H9 (cell line): ENCODE measurements at regions not wholly inside any gene's neighbourhood (a gene's known extent, or its start where the extent isn't known, plus 50 kb on each side); places are given as distances from the start of the nearest gene placed in this dataset.

Experiments
- DNase-seq: peaks from one replicate; pipeline ENCODE4 v3.0.0-alpha.2; 2017
- H2AFZ ChIP-seq: one replicate; pipeline ENCODE4 v1.6.1; 2013; ENCODE audit warnings: mild to moderate bottlenecking, low read length, control low read depth, moderate library complexity
- H2AK5ac ChIP-seq: 2 replicates; pipeline ENCODE4 v1.6.1; 2013; ENCODE audit warnings: low read length, control low read depth, mixed read lengths; ENCODE audit not compliant: insufficient read length
- H2BK120ac ChIP-seq: one replicate; pipeline ENCODE4 v1.6.1; 2013; ENCODE audit warnings: low read depth, mild to moderate bottlenecking, low read length, control low read depth, inconsistent platforms; ENCODE audit not compliant: poor library complexity, severe bottlenecking
- H2BK12ac ChIP-seq: 2 replicates; pipeline ENCODE4 v1.6.1; 2013; ENCODE audit warnings: low read length, control low read depth, mixed read lengths, low read depth; ENCODE audit not compliant: insufficient read length
- H2BK15ac ChIP-seq: 2 replicates; pipeline ENCODE4 v1.6.1; 2013; ENCODE audit warnings: low read depth, low read length, control low read depth
- H2BK20ac ChIP-seq: one replicate; pipeline ENCODE4 v1.6.1; 2013; ENCODE audit warnings: low read depth, mild to moderate bottlenecking, low read length, control low read depth, inconsistent platforms; ENCODE audit not compliant: poor library complexity, severe bottlenecking
- H2BK5ac ChIP-seq: 2 replicates; pipeline ENCODE4 v1.6.1; 2013; ENCODE audit warnings: low read length, control low read depth, mixed read lengths; ENCODE audit not compliant: insufficient read length
- H3K14ac ChIP-seq: 2 replicates; pipeline ENCODE4 v1.6.1; 2013; ENCODE audit warnings: low read length, control low read depth; ENCODE audit not compliant: insufficient read depth
- H3K18ac ChIP-seq: 2 replicates; pipeline ENCODE4 v1.6.1; 2013; ENCODE audit warnings: low read depth, mild to moderate bottlenecking, mixed read lengths, low read length, control low read depth; ENCODE audit not compliant: insufficient read length
- H3K23ac ChIP-seq: 2 replicates; pipeline ENCODE4 v1.6.1; 2013; ENCODE audit warnings: low read length, control low read depth, mixed read lengths, low read depth; ENCODE audit not compliant: insufficient read length
- H3K23me2 ChIP-seq: 2 replicates; pipeline ENCODE4 v1.6.1; 2013; ENCODE audit warnings: low read depth, mild to moderate bottlenecking, mixed read lengths, low read length, control low read depth; ENCODE audit not compliant: insufficient read length, poor library complexity, severe bottlenecking
- H3K27ac ChIP-seq: 2 replicates; pipeline ENCODE4 v1.5.1; 2013; ENCODE audit warnings: low read length, control low read depth, mixed read lengths, low read depth; ENCODE audit not compliant: insufficient read length
- H3K27me3 ChIP-seq: 2 replicates; pipeline ENCODE4 v1.6.1; 2013; ENCODE audit warnings: low read length, control low read depth, inconsistent platforms; ENCODE audit not compliant: insufficient read depth
- H3K4ac ChIP-seq: 2 replicates; pipeline ENCODE4 v1.6.1; 2013; ENCODE audit warnings: low read depth, mild to moderate bottlenecking, control low read depth, inconsistent platforms, low read length, moderate library complexity
- H3K4me1 ChIP-seq: 2 replicates; pipeline ENCODE4 v1.6.1; 2013; ENCODE audit warnings: low read length, control low read depth, inconsistent platforms; ENCODE audit not compliant: insufficient read depth
- H3K4me2 ChIP-seq: 2 replicates; pipeline ENCODE4 v1.6.1; 2013; ENCODE audit warnings: low read length, control low read depth, mixed read lengths; ENCODE audit not compliant: insufficient read length, insufficient read depth
- H3K56ac ChIP-seq: 2 replicates; pipeline ENCODE4 v1.6.1; 2013; ENCODE audit warnings: low read depth, mild to moderate bottlenecking, mixed read lengths, low read length, control low read depth; ENCODE audit not compliant: insufficient read length
- H3K79me1 ChIP-seq: 2 replicates; pipeline ENCODE4 v1.6.1; 2013; ENCODE audit warnings: low read depth, mild to moderate bottlenecking, moderate library complexity, low read length, control low read depth, inconsistent platforms; ENCODE audit not compliant: insufficient read depth, poor library complexity, severe bottlenecking
- H3K79me2 ChIP-seq: 2 replicates; pipeline ENCODE4 v1.6.1; 2013; ENCODE audit warnings: low read length, control low read depth, inconsistent platforms; ENCODE audit not compliant: insufficient read depth
- H3K9ac ChIP-seq: 2 replicates; pipeline ENCODE4 v1.6.1; 2013; ENCODE audit warnings: low read length, control low read depth, mixed read lengths; ENCODE audit not compliant: insufficient read length; ENCODE audit errors: extremely low read depth
- H3K9me3 ChIP-seq: one replicate; pipeline ENCODE4 v1.6.1; 2013; ENCODE audit warnings: low read depth, low read length, inconsistent platforms; ENCODE audit not compliant: control insufficient read depth
- H3T11ph ChIP-seq: one replicate; pipeline ENCODE4 v1.6.1; 2013; ENCODE audit warnings: mild to moderate bottlenecking, low read length, control low read depth, inconsistent platforms
- H4K20me1 ChIP-seq: one replicate; pipeline ENCODE4 v1.6.1; 2013; ENCODE audit not compliant: control insufficient read depth, insufficient read length, insufficient read depth
- H4K5ac ChIP-seq: 2 replicates; pipeline ENCODE4 v1.6.1; 2013; ENCODE audit warnings: low read depth, mild to moderate bottlenecking, mixed read lengths, low read length, control low read depth; ENCODE audit not compliant: insufficient read length
- H4K8ac ChIP-seq: replicated peaks from 2 replicates; pipeline ENCODE4 v1.6.1; 2013; ENCODE audit warnings: low read length, control low read depth, mixed read lengths, low read depth; ENCODE audit not compliant: insufficient read length
- H4K91ac ChIP-seq: 2 replicates; pipeline ENCODE4 v1.6.1; 2013; ENCODE audit warnings: low read depth, mild to moderate bottlenecking, moderate library complexity, mixed read lengths, low read length, control low read depth; ENCODE audit not compliant: insufficient read length
- H3K27ac Mint-ChIP-seq, 3 experiments: 2 replicates in 2 of 3; 3 replicates in 1 of 3; pipeline ENCODE4 v1.8.0; 2020 to 2021; ENCODE audit warnings: mixed read lengths in 3 of 3, mild to moderate bottlenecking in 1 of 3, moderate library complexity in 1 of 3
- H3K27me3 Mint-ChIP-seq: 2 replicates; pipeline ENCODE4 v1.8.0; 2021; ENCODE audit warnings: low read depth, mild to moderate bottlenecking, moderate library complexity, mixed read lengths
- H3K36me3 Mint-ChIP-seq, 3 experiments: 2 replicates in 2 of 3; 3 replicates in 1 of 3; pipeline ENCODE4 v1.8.0; 2020 to 2021; ENCODE audit warnings: low read depth in 3 of 3, mixed read lengths in 3 of 3; ENCODE audit not compliant: insufficient read depth in 1 of 3
- H3K4me1 Mint-ChIP-seq, 2 experiments: 2 replicates each; pipeline ENCODE4 v1.8.0; 2020; ENCODE audit warnings: mixed read lengths in 2 of 2
- H3K4me3 Mint-ChIP-seq, 2 experiments: 2 replicates in 1 of 2; 3 replicates in 1 of 2; pipeline ENCODE4 v1.8.0; 2020 to 2021; ENCODE audit warnings: mild to moderate bottlenecking in 2 of 2, mixed read lengths in 2 of 2, moderate library complexity in 1 of 2
- H3K9me3 Mint-ChIP-seq, 2 experiments: 2 replicates in 1 of 2; 3 replicates in 1 of 2; pipeline ENCODE4 v1.8.0; 2020; ENCODE audit warnings: mild to moderate bottlenecking in 2 of 2, mixed read lengths in 2 of 2, moderate library complexity in 1 of 2
- WGBS: extraction: QIAGEN DNeasy Blood & Tissue Kit; methylation state at CpG from one replicate; pipeline ENCODE4 v1.1.7; 2013; ENCODE audit warnings: missing lambda C conversion rate, low lambda C conversion rate, mixed read lengths; ENCODE audit not compliant: insufficient read length; ENCODE audit errors: extremely low coverage; 5-methylcytosine and 5-hydroxymethylcytosine counted together
- TF ChIP-seq, protein P1 (sequence below): fragments of 200-600 bp; sonication (generic); conservative IDR thresholded peaks from 3 replicates; pipeline ENCODE4 v1.8.0; 2021; ENCODE audit warnings: antibody characterized with exemption, mild to moderate bottlenecking

- H3K79me1 ChIP-seq = no peaks in the 10 kb centered on the region
- peaks cover 1% of the 10 kb centered on the region for H3K9me3 ChIP-seq
- no peak overlapping the region for H2AFZ ChIP-seq
- no peak overlapping the region for H3K23ac ChIP-seq
- no peak overlapping the region for H3T11ph ChIP-seq
- H3K23me2 ChIP-seq = no peaks in the 10 kb centered on the region
- no peak overlapping the region for H4K5ac ChIP-seq
- Mint-ChIP-seq H3K9me3 (peaks cover 14 to 16% of the 10 kb centered on the region in 2 experiments), H3K4me1 (peaks cover 7 to 9% of the 10 kb centered on the region in 2 experiments), H3K4me3 (no peak overlapping the region), H3K36me3 (peaks cover 0 to 8% (median 0%) of the 10 kb centered on the region in 3 experiments; a peak in 4 of 7 replicates), H3K27me3 (peaks cover 10% of the 10 kb centered on the region; the same call in 1 of the 2 replicates), H3K27ac (no peak overlapping the region)
- H4K20me1 ChIP-seq = no peaks in the 10 kb centered on the region
- no CpG with 5 or more reads among the region's 9 CpGs for WGBS
- H2BK120ac ChIP-seq = no peak overlapping the region
- H2AK5ac ChIP-seq = no peak overlapping the region
- H2BK12ac ChIP-seq = no peak overlapping the region
- no peak overlapping the region for H3K9ac ChIP-seq
- no peak overlapping the region for H3K4ac ChIP-seq
- no peak overlapping the region for H4K91ac ChIP-seq
- no peaks in the 10 kb centered on the region; the same call in 1 of the 2 replicates for H3K27me3 ChIP-seq
- H4K8ac ChIP-seq = no peak overlapping the region
- no peak overlapping the region for H2BK5ac ChIP-seq
- H2BK15ac ChIP-seq = no peak overlapping the region
- no peak overlapping the region for H3K14ac ChIP-seq
- TF ChIP-seq, protein P1, sequence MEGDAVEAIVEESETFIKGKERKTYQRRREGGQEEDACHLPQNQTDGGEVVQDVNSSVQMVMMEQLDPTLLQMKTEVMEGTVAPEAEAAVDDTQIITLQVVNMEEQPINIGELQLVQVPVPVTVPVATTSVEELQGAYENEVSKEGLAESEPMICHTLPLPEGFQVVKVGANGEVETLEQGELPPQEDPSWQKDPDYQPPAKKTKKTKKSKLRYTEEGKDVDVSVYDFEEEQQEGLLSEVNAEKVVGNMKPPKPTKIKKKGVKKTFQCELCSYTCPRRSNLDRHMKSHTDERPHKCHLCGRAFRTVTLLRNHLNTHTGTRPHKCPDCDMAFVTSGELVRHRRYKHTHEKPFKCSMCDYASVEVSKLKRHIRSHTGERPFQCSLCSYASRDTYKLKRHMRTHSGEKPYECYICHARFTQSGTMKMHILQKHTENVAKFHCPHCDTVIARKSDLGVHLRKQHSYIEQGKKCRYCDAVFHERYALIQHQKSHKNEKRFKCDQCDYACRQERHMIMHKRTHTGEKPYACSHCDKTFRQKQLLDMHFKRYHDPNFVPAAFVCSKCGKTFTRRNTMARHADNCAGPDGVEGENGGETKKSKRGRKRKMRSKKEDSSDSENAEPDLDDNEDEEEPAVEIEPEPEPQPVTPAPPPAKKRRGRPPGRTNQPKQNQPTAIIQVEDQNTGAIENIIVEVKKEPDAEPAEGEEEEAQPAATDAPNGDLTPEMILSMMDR = no peak
- DNase-seq = no peak
- no peak overlapping the region for H2BK20ac ChIP-seq
- no peak overlapping the region for H3K4me2 ChIP-seq
- no peak overlapping the region for H3K27ac ChIP-seq
- H3K18ac ChIP-seq = no peak overlapping the region
- H3K79me2 ChIP-seq = no peaks in the 10 kb centered on the region
- no peaks in the 10 kb centered on the region for H3K4me1 ChIP-seq
- H3K56ac ChIP-seq = no peak overlapping the region
Measured at GRCh38 chr6:165881806-165882205, 218.8 kb upstream of the PDE10A start.
